ENCODE measurements at regions not wholly inside any gene's neighbourhood (a gene's known extent, or its start where the extent isn't known, plus 50 kb on each side); places are given as distances from the start of the nearest gene placed in this dataset.

DNA sequence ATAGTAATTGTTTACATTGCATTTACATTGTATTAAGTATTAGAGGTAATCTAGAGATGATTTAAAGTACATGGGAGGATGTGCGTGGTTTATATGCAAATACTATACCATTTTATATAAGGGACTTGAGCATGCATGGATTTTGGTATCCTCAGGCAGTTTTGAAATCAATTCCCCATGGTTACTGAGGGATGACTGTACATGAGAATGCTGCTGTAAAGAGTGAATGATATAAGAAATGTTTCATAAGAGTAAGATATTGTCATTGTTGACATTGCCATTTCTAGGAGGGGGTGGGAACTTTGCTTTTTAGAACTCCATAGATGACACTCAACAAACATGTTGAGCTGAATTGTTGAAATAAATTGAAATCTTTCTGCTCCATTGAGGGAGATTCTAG, 185.0 kb downstream of the SEMA6A start:
- DNase-seq (ENCODE audit: low spot score) = no peak

DNA sequence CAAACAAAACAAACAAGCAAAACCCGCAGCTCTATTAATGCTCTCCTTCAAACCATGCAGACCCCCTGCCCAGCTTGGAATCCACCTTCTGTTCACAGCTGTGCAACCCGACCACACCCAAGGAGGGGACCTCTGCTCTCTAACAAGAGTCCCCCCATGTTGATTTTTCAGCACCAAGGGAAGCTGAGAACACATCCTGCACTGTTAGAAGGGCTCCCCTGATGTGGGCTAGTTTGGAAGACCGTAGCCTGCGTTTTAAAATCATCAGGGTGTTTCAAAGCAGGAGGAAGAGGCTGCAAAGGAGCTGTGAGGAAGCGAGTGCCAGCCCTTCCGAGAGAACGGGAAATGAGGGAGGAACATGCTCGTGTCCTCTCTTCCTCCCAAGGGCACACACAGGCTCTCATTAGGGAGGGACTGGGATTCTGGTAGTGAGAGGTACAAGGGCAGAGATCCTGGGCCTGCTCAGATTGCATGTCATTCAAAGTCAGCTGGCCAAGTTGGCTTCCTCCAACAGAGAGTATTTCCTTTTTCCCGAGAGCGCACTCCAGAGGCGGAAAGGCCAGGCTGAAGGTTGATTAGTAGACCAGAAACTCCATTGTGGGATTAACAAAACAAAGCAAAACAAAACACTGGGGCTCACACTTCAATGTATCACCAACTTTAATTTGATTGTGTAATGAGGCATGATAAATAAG, 185.9 kb downstream of the SEMA6A start:
- TF ChIP-seq, protein P1, sequence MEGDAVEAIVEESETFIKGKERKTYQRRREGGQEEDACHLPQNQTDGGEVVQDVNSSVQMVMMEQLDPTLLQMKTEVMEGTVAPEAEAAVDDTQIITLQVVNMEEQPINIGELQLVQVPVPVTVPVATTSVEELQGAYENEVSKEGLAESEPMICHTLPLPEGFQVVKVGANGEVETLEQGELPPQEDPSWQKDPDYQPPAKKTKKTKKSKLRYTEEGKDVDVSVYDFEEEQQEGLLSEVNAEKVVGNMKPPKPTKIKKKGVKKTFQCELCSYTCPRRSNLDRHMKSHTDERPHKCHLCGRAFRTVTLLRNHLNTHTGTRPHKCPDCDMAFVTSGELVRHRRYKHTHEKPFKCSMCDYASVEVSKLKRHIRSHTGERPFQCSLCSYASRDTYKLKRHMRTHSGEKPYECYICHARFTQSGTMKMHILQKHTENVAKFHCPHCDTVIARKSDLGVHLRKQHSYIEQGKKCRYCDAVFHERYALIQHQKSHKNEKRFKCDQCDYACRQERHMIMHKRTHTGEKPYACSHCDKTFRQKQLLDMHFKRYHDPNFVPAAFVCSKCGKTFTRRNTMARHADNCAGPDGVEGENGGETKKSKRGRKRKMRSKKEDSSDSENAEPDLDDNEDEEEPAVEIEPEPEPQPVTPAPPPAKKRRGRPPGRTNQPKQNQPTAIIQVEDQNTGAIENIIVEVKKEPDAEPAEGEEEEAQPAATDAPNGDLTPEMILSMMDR (conservative IDR thresholded peaks at IDR 0.05; ENCODE audit: low read depth) = no peak
- DNase-seq (ENCODE audit: low spot score) = no peak
- ChIA-PET CTCF (no interaction called here), POLR2A (ENCODE audit: low non-redundant PET) (no interaction called here)
- H3K27ac ChIP-seq = no peak overlapping the region

More for the DNA sequence above, 185.0 kb downstream of the SEMA6A start:
- TF ChIP-seq, protein P1 (conservative IDR thresholded peaks at IDR 0.05; ENCODE audit: low read depth) = no peak
- ChIA-PET POLR2A (ENCODE audit: low non-redundant PET) (no interaction called here), CTCF (no interaction called here)
- H3K27ac ChIP-seq = no peak overlapping the region

DNA sequence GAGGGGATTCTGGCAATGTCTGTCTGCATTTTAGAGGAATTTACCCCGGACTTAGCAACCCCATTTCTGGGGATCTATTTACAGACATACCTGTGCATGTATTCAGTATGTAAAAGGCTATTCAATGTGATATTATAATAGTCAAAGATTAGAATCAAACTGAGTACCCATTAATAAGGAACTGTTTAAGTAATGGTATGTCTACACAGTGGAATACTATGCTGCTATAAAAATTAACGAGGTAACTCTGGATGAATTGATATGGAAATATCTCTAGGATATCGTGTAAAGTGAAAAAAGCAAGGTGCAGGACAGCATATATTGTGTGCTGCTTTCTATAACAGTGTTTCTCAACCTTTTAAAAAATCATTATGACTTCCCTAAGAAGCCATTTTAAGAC, 186.9 kb downstream of the SEMA6A start:
- POLR2A ChIA-PET (ENCODE audit: low non-redundant PET) = no interaction called here
- no peak overlapping the region for H3K27ac ChIP-seq
- TF ChIP-seq, protein P1 (conservative IDR thresholded peaks at IDR 0.05; ENCODE audit: low read depth) = no peak
- no peak for DNase-seq (ENCODE audit: low spot score)
- CTCF ChIA-PET = no interaction called here

DNA sequence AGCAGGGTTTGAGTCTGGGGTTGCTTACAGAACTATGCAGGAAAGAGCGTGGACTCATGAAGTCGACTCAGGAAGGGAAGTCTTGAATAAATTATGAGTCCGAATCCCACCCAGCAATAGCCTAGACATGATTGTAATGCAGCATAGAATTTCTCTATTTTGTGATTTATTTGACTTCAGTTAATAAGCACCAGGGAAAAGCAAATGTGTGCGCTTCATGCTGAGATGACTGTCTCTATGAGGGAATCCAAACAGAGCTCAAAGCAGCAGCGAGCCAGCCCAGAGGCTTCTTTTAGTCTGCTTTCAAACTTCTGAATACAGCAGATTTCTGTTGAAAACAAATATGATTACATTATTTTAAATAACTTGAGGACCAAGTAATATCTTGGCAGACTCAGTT, 188.0 kb downstream of the SEMA6A start:
- no peak for DNase-seq (ENCODE audit: low spot score)
- H3K27ac ChIP-seq = no peak overlapping the region
- TF ChIP-seq, protein P1 (conservative IDR thresholded peaks at IDR 0.05; ENCODE audit: low read depth) = no peak
- CTCF ChIA-PET = no interaction called here
- POLR2A ChIA-PET (ENCODE audit: low non-redundant PET) = no interaction called here

DNA sequence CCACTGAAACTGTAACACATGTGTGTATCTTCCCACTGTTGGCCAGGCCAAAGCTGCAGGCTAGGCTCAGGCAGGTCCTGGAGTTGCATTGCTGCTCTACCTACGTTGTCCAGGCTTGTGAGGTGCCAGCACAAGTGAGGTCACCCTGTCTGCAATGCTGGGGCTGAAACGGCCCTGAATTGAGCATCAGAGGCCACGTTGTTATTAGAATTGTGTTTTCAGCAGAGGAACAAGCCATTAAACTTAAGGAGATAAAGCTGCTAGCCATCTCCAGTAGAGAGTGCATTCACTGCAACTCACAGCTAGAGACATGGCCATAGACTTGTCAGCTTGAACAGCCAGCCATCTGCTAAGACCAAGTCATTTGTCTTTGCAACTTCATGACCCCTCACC, 191.8 kb downstream of the SEMA6A start:
- ChIA-PET CTCF (no interaction called here), POLR2A (ENCODE audit: low non-redundant PET) (no interaction called here)
- no peak for DNase-seq (ENCODE audit: low spot score)

DNA sequence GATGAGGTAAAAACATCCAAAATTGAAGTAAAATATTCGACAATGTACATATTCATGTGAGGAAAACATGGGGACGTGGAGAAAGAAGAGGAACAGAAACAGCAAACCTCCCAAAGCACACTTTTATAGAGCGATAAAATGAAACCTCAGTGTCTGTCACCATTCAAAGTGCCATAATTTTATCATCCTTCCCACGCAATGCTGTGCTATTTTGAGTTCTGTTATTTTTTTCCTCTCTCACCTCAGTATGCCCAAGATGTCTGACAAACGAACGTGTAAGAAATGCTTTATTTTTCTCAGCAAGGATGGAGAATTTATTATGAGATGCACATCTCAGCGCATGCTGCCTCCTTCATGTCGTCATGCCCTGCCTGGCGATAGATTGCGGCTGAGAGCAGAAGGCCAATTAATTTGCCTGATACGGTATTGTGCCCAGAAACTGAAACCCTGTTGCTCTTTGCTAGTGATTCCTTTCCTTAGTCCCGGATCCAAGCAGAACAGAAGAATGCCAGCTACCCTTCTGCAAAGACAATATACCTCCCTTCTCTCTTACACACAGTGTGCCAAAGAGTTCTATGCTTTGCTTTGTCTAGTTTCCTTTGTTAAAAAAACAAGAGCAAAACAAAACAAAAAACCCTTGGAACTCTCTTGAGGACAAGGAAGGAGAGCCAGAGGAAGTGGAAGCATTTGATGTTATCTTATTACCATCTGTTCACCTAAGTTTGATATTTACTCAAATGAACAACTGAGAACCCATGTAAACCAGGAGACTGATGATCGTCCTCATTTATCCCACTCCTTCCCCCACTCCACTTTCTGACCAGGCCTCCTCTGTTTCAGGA, 192.4 kb downstream of the SEMA6A start:
- TF ChIP-seq, protein P1 (conservative IDR thresholded peaks at IDR 0.05; ENCODE audit: low read depth) = no peak
- DNase-seq (ENCODE audit: low spot score) = no peak
- no peak overlapping the region for H3K27ac ChIP-seq
- CTCF ChIA-PET = no interaction called here
- POLR2A ChIA-PET (ENCODE audit: low non-redundant PET) = no interaction called here

More for the DNA sequence above, 191.8 kb downstream of the SEMA6A start:
- TF ChIP-seq, protein P1 (conservative IDR thresholded peaks at IDR 0.05; ENCODE audit: low read depth) = no peak
- H3K27ac ChIP-seq = no peak overlapping the region
